Heart right ventricle (tissue), 16 donors: ENCODE measurements at regions not wholly inside any gene's neighbourhood (a gene's known extent, or its start where the extent isn't known, plus 50 kb on each side); places are given as distances from the start of the nearest gene placed in this dataset.

Source experiments
- ATAC-seq, 8 donors: fragments of 200-7000 bp; cut with Tn5 transposase; one replicate each; pipeline ENCODE4 v1.9.1; 2020; ENCODE audit warnings: mild to moderate bottlenecking in 8 of 8, moderate library complexity in 8 of 8, moderate number of reproducible peaks in 1 of 8
- DNase-seq, 2 donors: peaks; one replicate each; pipeline ENCODE4 v3.0.0-alpha.2; 2020
- H3K27ac ChIP-seq, 10 donors: fragments of 200-600 bp; sonication (generic) in 2 of 10; one replicate each; pipeline versions ENCODE4 v1.5.0 to v1.8.0; 2020 to 2022; ENCODE audit warnings: mild to moderate bottlenecking in 3 of 10
- H3K27me3 ChIP-seq, 7 donors: fragments of 200-600 bp; one replicate each; pipeline ENCODE4 v1.8.0; 2021 to 2022; ENCODE audit warnings: mild to moderate bottlenecking in 2 of 7
- H3K36me3 ChIP-seq, 9 donors: fragments of 200-600 bp; sonication (generic) in 1 of 9; one replicate each; pipeline versions ENCODE4 v1.5.0 to v1.8.0; 2020 to 2022; ENCODE audit warnings: mild to moderate bottlenecking in 2 of 9
- H3K4me1 ChIP-seq, 9 donors: fragments of 200-600 bp; sonication (generic) in 1 of 9; one replicate each; pipeline versions ENCODE4 v1.5.0 to v1.8.0; 2020 to 2022; ENCODE audit warnings: mild to moderate bottlenecking in 4 of 9
- H3K4me3 ChIP-seq, 10 donors: fragments of 200-600 bp; sonication (generic) in 2 of 10; one replicate each; pipeline versions ENCODE4 v1.5.0 to v1.8.0; 2020 to 2022; ENCODE audit warnings: mild to moderate bottlenecking in 7 of 10, moderate library complexity in 2 of 10
- H3K9me3 ChIP-seq, 11 donors: fragments of 200-600 bp in 10 of 11; sonication (generic) in 2 of 11; one replicate each; pipeline versions ENCODE4 v1.5.0 to v1.8.0; 2013 to 2022; ENCODE audit warnings: mild to moderate bottlenecking in 2 of 11, control low read depth in 1 of 11, moderate library complexity in 1 of 11
- CTCF ChIP-seq, 9 donors: fragments of 200-600 bp; sonication (generic) in 2 of 9; IDR thresholded peaks; one replicate each; pipeline versions ENCODE4 v1.5.0 to v1.8.0; 2021 to 2022; ENCODE audit warnings: antibody characterized with exemption in 9 of 9, mild to moderate bottlenecking in 5 of 9, moderate library complexity in 1 of 9
- WGBS, 2 donors: extraction: QIAGEN DNeasy Blood & Tissue Kit; methylation state at CpG; one replicate each; pipeline ENCODE4 v1.1.7; 2013; ENCODE audit warnings: inconsistent platforms in 1 of 2; 5-methylcytosine and 5-hydroxymethylcytosine counted together
- intact Hi-C, 10 donors: fragments of 100-400 bp; cut with DNase I; formaldehyde crosslinking; loops; one replicate each; pipeline versions ENCODE4 v1.11.1 to v1.14.2; 2022
- donor health status: Arrhythmogenic right ventricular cardiomyopathy.
- donor health status: ischemic (EF 13 %, LVEDD 7.1; RV severe dilation, severe dysfunction).
- donor health status: healthy with polysubstance abuse.
- donor health status: DM: no; HTN: yes; CAD: no.
- donor health status: DM: no; HTN: no; CAD: no.
- donor health status: ischemic (EF 25% LVEDD 6.9; RV normal size, moderate dysfunction).
- donor health status: ischemic (EF 25% LVEDD 5.7; RV mildly dilated, moderate dysfunction).
- donor health status: healthy.
- donor health status: DM: yes; HTN: yes; CAD: no.
- donor health status: Ischemic cardiomyopathy.
- donor health status: ischemic (EF 35%, LVEDD 5.7; RV mildly dilated, moderate dysfunction).
- donor health status: nonischemic (EF 11% LVEDD 7.7; RV severe dilation, severe dysfunction).
- donor health status: DM: yes; HTN: yes; CAD: no.
- donor health status: PGD.
- donor health status: ischemic (EF 29% LVEDD 5.4; RV normal size, mild dysfunction).
- donor health status: nonischemic (EF 23%, LVEDD 6.1; RV moderate dilation, normal function).

GRCh38 chr4:132958457-132959263 lies 190.4 kb upstream of the PCDH10 start:
- intact Hi-C loops: no loop called here
- no peaks in the 10 kb centered on the region for H3K36me3 ChIP-seq
- no peak overlapping the region for H3K4me3 ChIP-seq
- no peaks in the 10 kb centered on the region for H3K4me1 ChIP-seq
- H3K27me3 ChIP-seq: no peaks in the 10 kb centered on the region
- 90 to 91% methylated on average over 8 of the region's 8 CpGs for WGBS, 2 donors
- no peak for ATAC-seq
- DNase-seq: no peak
- TF ChIP-seq CTCF (IDR thresholded peaks at IDR 0.05): no peak
- H3K27ac ChIP-seq: no peak overlapping the region
- H3K9me3 ChIP-seq: peaks cover 0 to 23% (median 0%) of the 10 kb centered on the region in 11 donors

- ATAC-seq: no peak
- H3K27ac ChIP-seq: no peak overlapping the region
- no peak for TF ChIP-seq CTCF (IDR thresholded peaks at IDR 0.05)
- no peaks in the 10 kb centered on the region for H3K9me3 ChIP-seq
- H3K27me3 ChIP-seq: no peaks in the 10 kb centered on the region
- WGBS, 2 donors: 78 to 86% methylated on average over 1 of the region's 1 CpG
- H3K4me3 ChIP-seq: no peak overlapping the region
- no peaks in the 10 kb centered on the region for H3K4me1 ChIP-seq
- intact Hi-C loops: no loop called here
- no peaks in the 10 kb centered on the region for H3K36me3 ChIP-seq
- no peak for DNase-seq
Observed at GRCh38 chr4:132981611-132982010, 167.5 kb upstream of the PCDH10 start.

GRCh38 chr4:132982151-132982550 lies 166.9 kb upstream of the PCDH10 start:
- ATAC-seq (no peak), DNase-seq (no peak)
- intact Hi-C loops: no loop called here
- Histone ChIP-seq H3K27me3 (no peaks in the 10 kb centered on the region), H3K4me1 (no peaks in the 10 kb centered on the region), H3K4me3 (no peak overlapping the region), H3K36me3 (no peaks in the 10 kb centered on the region), H3K27ac (no peak overlapping the region), H3K9me3 (no peaks in the 10 kb centered on the region)
- TF ChIP-seq CTCF (IDR thresholded peaks at IDR 0.05): no peak

- intact Hi-C loops: no loop called here
- no peak for ATAC-seq
- no peak for TF ChIP-seq CTCF (IDR thresholded peaks at IDR 0.05)
Observed at GRCh38 chr4:132991111-132991510, 158.0 kb upstream of the PCDH10 start.

More at GRCh38 chr4:132991111-132991510, 158.0 kb upstream of the PCDH10 start:
- DNase-seq: no peak
- no peaks in the 10 kb centered on the region for H3K36me3 ChIP-seq
- no peaks in the 10 kb centered on the region for H3K9me3 ChIP-seq
- no peaks in the 10 kb centered on the region for H3K27me3 ChIP-seq
- no peak overlapping the region for H3K4me3 ChIP-seq
- no peaks in the 10 kb centered on the region for H3K4me1 ChIP-seq
- H3K27ac ChIP-seq: no peak overlapping the region
